ENCODE measurements at regions not wholly inside any gene's neighbourhood (a gene's known extent, or its start where the extent isn't known, plus 50 kb on each side); places are given as distances from the start of the nearest gene placed in this dataset.

DNA sequence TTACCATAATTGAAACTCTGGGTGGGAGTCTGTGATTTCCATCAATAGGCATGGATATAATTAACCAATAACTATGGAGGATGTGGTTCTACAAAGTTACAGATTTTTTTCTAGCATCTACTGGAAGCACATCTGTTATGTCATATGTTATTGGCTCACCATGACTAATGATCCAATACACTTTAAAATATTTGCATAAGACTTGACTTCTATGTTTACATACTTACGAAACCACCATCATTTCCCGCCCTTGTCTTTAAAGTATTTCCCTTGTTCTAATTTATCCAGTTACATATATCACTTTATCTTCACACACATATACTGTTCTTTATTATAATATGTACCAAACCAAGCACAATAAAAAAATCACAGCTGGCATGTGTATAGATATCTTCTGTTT lies 380.3 kb upstream of the CBLB start:
- peak; percentile 13 for DNase-seq (ENCODE audit: low read depth, low spot score)
- TF ChIP-seq CTCF (IDR thresholded peaks at IDR 0.05; ENCODE audit: low read depth, low read length), result no peak
- H3K4me3 ChIP-seq (ENCODE audit: low read depth, low read length), result no peak overlapping the region
- in situ Hi-C loops (cut with HindIII; ENCODE audit: low sequenced_read_pairs), result no loop called here

DNA sequence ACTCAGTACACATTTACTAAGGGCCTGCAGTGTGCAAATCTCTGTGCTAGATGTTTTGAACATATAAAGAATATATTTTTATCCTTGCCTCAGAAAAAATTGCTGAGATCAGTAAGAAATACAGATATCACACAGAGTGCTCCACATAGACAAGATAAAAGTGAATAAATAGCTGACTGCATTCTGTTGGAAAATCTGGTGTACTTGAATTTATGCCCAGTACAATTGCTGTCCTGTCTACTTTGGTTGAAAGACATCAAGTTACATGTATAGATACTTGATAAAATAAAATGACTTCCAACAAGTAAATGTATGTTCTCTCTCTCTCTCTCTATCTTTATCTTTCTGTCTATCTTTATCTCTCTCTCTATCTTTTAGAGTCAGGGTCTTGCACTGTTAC lies 381.2 kb upstream of the CBLB start:
- in situ Hi-C loops (cut with HindIII; ENCODE audit: low sequenced_read_pairs), result no loop called here
- no peak for DNase-seq (ENCODE audit: low read depth, low spot score)
- no peak for TF ChIP-seq CTCF (IDR thresholded peaks at IDR 0.05; ENCODE audit: low read depth, low read length)
- H3K4me3 ChIP-seq (ENCODE audit: low read depth, low read length), result no peak overlapping the region

GRCh38 chr3:106251160-106251892 lies 382.5 kb upstream of the CBLB start:
- DNase-seq (ENCODE audit: low read depth, low spot score), result no peak
- H3K4me3 ChIP-seq (ENCODE audit: low read depth, low read length), result no peak overlapping the region
- no peak for TF ChIP-seq CTCF (IDR thresholded peaks at IDR 0.05; ENCODE audit: low read depth, low read length)
- in situ Hi-C loops (cut with HindIII; ENCODE audit: low sequenced_read_pairs), result no loop called here

DNA sequence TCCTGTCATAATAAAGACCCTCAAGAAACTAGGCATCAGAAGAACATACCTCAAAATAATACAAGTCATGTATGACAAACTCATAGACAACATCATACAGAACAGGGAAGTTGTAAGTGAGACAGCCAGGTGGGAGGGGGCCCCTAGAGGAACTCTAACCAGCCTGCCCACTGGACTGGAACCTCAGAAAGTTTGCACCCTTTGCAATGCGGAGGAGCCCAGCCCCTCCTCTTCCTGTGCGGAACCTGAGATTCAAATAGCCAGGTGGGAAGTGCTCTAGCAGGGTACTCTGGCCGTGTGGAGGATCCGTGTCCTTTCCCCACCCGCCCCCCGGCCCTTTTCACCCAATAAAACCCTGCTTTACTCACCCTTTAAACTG lies 387.0 kb upstream of the CBLB start:
- in situ Hi-C loops (cut with HindIII; ENCODE audit: low sequenced_read_pairs), result no loop called here
- H3K4me3 ChIP-seq (ENCODE audit: low read depth, low read length), result no peak overlapping the region
- DNase-seq (ENCODE audit: low read depth, low spot score), result no peak
- no peak for TF ChIP-seq CTCF (IDR thresholded peaks at IDR 0.05; ENCODE audit: low read depth, low read length)

DNA sequence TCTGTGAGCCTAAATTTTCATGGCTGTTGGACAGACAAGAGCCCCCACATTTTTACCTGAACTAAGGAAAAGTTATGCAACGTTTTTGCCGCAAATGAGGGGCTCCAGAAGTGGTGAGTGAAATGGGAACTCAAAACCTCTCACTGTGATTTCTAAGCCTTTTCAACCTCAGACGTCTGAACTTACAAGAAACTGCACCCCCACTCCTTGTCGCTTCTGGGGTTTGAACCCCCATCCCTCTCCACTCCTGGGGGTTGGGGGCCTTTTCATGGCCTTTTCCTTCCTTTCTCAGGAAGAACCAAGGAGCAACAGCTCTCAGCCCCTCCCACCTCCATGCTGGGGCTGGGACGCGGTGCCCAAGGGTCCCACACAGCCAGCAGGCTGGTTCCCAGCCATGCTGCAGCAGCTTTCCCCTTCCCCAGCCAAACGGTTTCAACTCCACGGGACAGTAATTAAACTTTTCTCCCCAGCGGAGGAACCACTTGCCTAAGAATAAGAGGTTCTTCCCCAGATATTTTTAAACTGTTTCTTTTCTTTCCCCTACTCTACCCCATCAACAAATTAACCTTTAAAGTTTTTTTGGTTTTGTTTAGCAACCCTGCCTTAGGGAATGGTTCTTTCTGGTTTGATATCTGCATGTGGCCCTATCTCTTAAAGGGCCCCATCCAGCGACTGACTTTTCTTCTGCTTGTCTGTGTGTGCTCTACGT lies 387.6 kb upstream of the CBLB start:
- no peak for TF ChIP-seq CTCF (IDR thresholded peaks at IDR 0.05; ENCODE audit: low read depth, low read length)
- H3K4me3 ChIP-seq (ENCODE audit: low read depth, low read length), result no peak overlapping the region
- no peak for DNase-seq (ENCODE audit: low read depth, low spot score)
- in situ Hi-C loops (cut with HindIII; ENCODE audit: low sequenced_read_pairs), result no loop called here

DNA sequence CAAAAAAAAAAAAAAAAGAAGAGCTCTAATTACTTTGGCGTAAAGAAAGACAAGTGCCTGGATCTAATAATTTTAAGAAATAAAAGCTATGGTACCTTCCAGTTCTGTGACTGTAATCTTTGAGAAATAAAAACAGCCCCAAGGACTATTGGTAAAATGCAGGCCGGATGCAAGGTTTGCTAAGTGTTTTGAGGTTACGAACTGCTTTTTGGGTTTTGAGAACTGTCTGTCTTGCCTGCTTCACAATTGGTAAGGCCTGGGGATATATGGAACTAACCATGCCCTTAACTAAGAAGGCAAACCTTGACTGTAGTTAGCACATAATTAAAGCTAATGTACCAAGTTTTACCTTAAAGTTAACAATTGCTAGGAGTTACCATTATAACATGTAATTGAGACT lies 388.4 kb upstream of the CBLB start:
- in situ Hi-C loops (cut with HindIII; ENCODE audit: low sequenced_read_pairs), result no loop called here
- no peak overlapping the region for H3K4me3 ChIP-seq (ENCODE audit: low read depth, low read length)
- DNase-seq (ENCODE audit: low read depth, low spot score), result no peak
- TF ChIP-seq CTCF (IDR thresholded peaks at IDR 0.05; ENCODE audit: low read depth, low read length), result no peak
